Astrocyte (in vitro differentiated cells and primary cell): ENCODE measurements at regions not wholly inside any gene's neighbourhood (a gene's known extent, or its start where the extent isn't known, plus 50 kb on each side); places are given as distances from the start of the nearest gene placed in this dataset.

ENCODE experiments used
- DNase-seq: peaks from one replicate; pipeline ENCODE4 v3.0.0-alpha.2; 2010; ENCODE audit warnings: low read depth
- FAIRE-seq: peaks from 2 replicates; lab custom pipeline; 2011; peaks lifted over from hg19 to GRCh38; lab: Jason Lieb, UNC
- H2AFZ ChIP-seq: 2 replicates; pipeline ENCODE4 v1.6.0; 2012; ENCODE audit warnings: low read depth, low read length, inconsistent platforms
- H3K27ac ChIP-seq: 2 replicates; pipeline ENCODE4 v1.5.1; 2011; ENCODE audit warnings: low read depth, low read length, inconsistent platforms
- H3K27me3 ChIP-seq: 2 replicates; pipeline ENCODE4 v1.6.0; 2011; ENCODE audit warnings: low read length, inconsistent platforms; ENCODE audit not compliant: insufficient read depth
- H3K36me3 ChIP-seq: 2 replicates; pipeline ENCODE4 v1.5.1; 2011; ENCODE audit warnings: low read length, inconsistent platforms; ENCODE audit not compliant: insufficient read depth
- H3K4me1 ChIP-seq: 2 replicates; pipeline ENCODE4 v1.5.1; 2011; ENCODE audit warnings: low read length, inconsistent platforms; ENCODE audit not compliant: insufficient read depth
- H3K4me2 ChIP-seq: 2 replicates; pipeline ENCODE4 v1.6.0; 2012; ENCODE audit warnings: low read length, inconsistent platforms
- H3K4me3 ChIP-seq: 2 replicates; pipeline ENCODE4 v1.5.1; 2011; ENCODE audit warnings: low read depth, mild to moderate bottlenecking, low read length, inconsistent platforms; ENCODE audit not compliant: insufficient read depth
- H3K79me2 ChIP-seq: 2 replicates; pipeline ENCODE4 v1.6.0; 2012; ENCODE audit warnings: mild to moderate bottlenecking, low read length, inconsistent platforms; ENCODE audit not compliant: insufficient read depth
- H3K9ac ChIP-seq: 2 replicates; pipeline ENCODE4 v1.6.0; 2012; ENCODE audit warnings: mild to moderate bottlenecking, low read length, inconsistent platforms
- H3K9me3 ChIP-seq: 2 replicates; pipeline ENCODE4 v1.5.1; 2012; ENCODE audit warnings: low read depth, mild to moderate bottlenecking, low read length, inconsistent platforms; ENCODE audit not compliant: insufficient read depth
- H4K20me1 ChIP-seq: 2 replicates; pipeline ENCODE4 v1.6.0; 2012; ENCODE audit warnings: low read length, inconsistent platforms; ENCODE audit not compliant: insufficient read depth
- H3K27ac Mint-ChIP-seq: one replicate; pipeline ENCODE4 v1.8.0; 2021; ENCODE audit warnings: mild to moderate bottlenecking, mixed read lengths; ENCODE audit not compliant: unreplicated experiment
- H3K27me3 Mint-ChIP-seq: one replicate; pipeline ENCODE4 v1.8.0; 2021; ENCODE audit warnings: low read depth, mixed read lengths; ENCODE audit not compliant: unreplicated experiment
- H3K36me3 Mint-ChIP-seq: one replicate; pipeline ENCODE4 v1.8.0; 2021; ENCODE audit warnings: low read depth, mixed read lengths; ENCODE audit not compliant: unreplicated experiment
- H3K4me1 Mint-ChIP-seq: one replicate; pipeline ENCODE4 v1.8.0; 2021; ENCODE audit warnings: low read depth, mixed read lengths; ENCODE audit not compliant: unreplicated experiment
- H3K4me3 Mint-ChIP-seq: one replicate; pipeline ENCODE4 v1.8.0; 2021; ENCODE audit warnings: mild to moderate bottlenecking, moderate library complexity, mixed read lengths; ENCODE audit not compliant: unreplicated experiment
- H3K9me3 Mint-ChIP-seq: one replicate; pipeline ENCODE4 v1.8.0; 2021; ENCODE audit warnings: mild to moderate bottlenecking, mixed read lengths; ENCODE audit not compliant: unreplicated experiment
- EZH2 ChIP-seq: IDR thresholded peaks from 2 replicates; pipeline ENCODE4 v1.6.1; 2012; ENCODE audit warnings: mild to moderate bottlenecking, low read length, inconsistent platforms; ENCODE audit not compliant: insufficient read depth
- TF ChIP-seq, protein P1 (sequence below): IDR thresholded peaks from 2 replicates; pipeline ENCODE4 v1.5.1; 2011; ENCODE audit warnings: low read depth, mild to moderate bottlenecking, inconsistent platforms, low read length, moderate library complexity; ENCODE audit not compliant: insufficient read depth

DNA sequence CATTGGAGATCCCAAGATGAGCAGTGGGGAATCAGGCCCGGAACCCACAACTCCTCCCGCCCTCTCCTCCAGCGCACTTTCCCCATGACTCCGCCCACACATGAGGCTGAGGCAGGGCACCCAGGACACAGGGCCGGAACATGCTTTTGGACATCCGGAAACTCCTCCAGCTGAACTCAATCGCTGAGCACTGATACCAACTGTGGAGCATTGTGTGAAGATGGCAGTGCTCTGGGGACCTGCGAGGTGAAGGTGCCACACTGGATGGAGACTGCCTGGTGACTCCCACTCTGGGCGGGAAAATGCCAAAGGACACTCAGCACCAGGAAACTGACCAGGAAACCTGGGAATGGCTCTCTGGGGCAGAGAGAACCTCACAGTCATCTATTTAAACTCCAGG lies 189.1 kb downstream of the FAM43A start:
- Histone ChIP-seq H2AFZ (no peak overlapping the region), H3K4me1 (peaks cover 31% of the 10 kb centered on the region), H3K4me2 (no peak overlapping the region), H3K9ac (no peak overlapping the region), H3K27me3 (no peaks in the 10 kb centered on the region), H3K27ac (no peak overlapping the region), H3K79me2 (no peaks in the 10 kb centered on the region), H3K36me3 (no peaks in the 10 kb centered on the region), H3K4me3 (no peak overlapping the region), H3K9me3 (peaks cover 5% of the 10 kb centered on the region), H4K20me1 (no peaks in the 10 kb centered on the region)
- Mint-ChIP-seq H3K4me3 (no peak overlapping the region), H3K4me1 (peaks cover 27% of the 10 kb centered on the region), H3K9me3 (no peaks in the 10 kb centered on the region), H3K36me3 (no peaks in the 10 kb centered on the region), H3K27ac (no peak overlapping the region), H3K27me3 (peaks cover 9% of the 10 kb centered on the region)
- TF ChIP-seq EZH2: no peak
- TF ChIP-seq, protein P1, sequence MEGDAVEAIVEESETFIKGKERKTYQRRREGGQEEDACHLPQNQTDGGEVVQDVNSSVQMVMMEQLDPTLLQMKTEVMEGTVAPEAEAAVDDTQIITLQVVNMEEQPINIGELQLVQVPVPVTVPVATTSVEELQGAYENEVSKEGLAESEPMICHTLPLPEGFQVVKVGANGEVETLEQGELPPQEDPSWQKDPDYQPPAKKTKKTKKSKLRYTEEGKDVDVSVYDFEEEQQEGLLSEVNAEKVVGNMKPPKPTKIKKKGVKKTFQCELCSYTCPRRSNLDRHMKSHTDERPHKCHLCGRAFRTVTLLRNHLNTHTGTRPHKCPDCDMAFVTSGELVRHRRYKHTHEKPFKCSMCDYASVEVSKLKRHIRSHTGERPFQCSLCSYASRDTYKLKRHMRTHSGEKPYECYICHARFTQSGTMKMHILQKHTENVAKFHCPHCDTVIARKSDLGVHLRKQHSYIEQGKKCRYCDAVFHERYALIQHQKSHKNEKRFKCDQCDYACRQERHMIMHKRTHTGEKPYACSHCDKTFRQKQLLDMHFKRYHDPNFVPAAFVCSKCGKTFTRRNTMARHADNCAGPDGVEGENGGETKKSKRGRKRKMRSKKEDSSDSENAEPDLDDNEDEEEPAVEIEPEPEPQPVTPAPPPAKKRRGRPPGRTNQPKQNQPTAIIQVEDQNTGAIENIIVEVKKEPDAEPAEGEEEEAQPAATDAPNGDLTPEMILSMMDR: no peak
- no peak for DNase-seq
- no peak for FAIRE-seq

DNA sequence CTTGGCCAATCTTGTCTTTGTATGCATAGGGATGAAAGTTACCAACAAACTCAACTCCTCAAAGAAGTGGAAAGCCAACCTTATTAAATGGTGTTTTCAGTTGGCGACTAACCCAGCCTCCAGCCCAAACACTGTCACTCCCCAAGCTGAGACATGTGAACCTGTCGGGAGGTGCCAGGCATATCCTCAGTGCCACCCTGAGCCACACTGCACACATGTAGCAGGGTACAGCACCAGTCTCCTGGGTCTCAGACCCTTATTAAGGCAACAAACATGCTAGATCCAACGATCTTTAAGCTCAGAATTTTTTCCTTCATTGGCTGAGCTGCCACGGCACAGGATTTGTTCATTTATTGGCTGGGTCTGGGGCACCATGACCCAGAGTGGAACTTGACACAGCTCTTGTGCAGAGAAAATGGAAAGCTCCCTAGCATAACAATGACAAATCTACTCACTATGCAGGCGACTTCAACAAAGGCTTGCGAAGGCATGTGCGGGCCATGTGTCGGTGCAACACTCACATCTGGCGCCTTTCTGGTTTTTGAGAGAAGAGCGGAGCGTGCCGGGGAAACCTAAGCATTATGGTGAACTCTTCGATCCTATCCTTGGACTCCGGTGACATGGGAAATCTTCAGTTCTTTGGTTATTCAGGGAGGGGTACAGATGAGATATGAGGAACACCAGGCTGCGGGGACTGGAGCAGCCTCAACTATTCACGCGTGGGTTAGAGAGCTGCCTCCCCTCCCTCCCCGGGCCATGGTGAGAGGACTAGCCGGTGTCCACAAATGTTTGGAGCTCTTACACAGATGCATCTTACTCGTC lies 190.1 kb downstream of the FAM43A start:
- H3K4me3 ChIP-seq: no peak overlapping the region
- no peak for TF ChIP-seq EZH2
- TF ChIP-seq, protein P1: no peak
- Mint-ChIP-seq H3K36me3 (no peaks in the 10 kb centered on the region), H3K4me1 (peaks cover 25% of the 10 kb centered on the region), H3K27me3 (peaks cover 9% of the 10 kb centered on the region), H3K9me3 (no peaks in the 10 kb centered on the region), H3K27ac (no peak overlapping the region), H3K4me3 (no peak overlapping the region)
- no peaks in the 10 kb centered on the region for H3K9me3 ChIP-seq
- no peak for DNase-seq
- FAIRE-seq: no peak
- peaks cover 27% of the 10 kb centered on the region for H3K4me1 ChIP-seq
- no peaks in the 10 kb centered on the region for H3K79me2 ChIP-seq
- H3K4me2 ChIP-seq: no peak overlapping the region
- H3K9ac ChIP-seq: no peak overlapping the region
- H4K20me1 ChIP-seq: no peaks in the 10 kb centered on the region
- H3K36me3 ChIP-seq: no peaks in the 10 kb centered on the region
- H3K27ac ChIP-seq: no peak overlapping the region
- H3K27me3 ChIP-seq: peaks cover 2% of the 10 kb centered on the region
- H2AFZ ChIP-seq: no peak overlapping the region
